ENCODE measurements at regions not wholly inside any gene's neighbourhood (a gene's known extent, or its start where the extent isn't known, plus 50 kb on each side); places are given as distances from the start of the nearest gene placed in this dataset.

DNA sequence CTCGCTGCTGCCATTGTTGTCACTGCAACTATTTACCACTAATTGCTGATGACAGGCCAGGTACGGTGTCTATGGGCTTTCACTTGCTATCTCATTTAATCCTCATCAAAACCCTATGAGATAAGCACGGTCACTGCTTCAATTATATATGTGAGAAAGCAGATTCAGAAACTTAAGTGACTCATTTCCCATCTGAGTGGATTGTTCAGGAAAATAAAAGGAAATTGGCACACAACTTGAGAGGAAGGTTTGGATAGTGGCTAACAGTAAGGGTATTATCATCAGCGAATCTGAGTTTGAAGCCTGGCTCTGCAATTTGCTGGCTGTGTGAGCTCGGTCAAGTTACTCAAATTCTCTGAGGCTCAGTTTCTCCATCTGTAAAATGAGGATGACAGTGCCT is 196.0 kb downstream of the KCNS3 start:
- Histone ChIP-seq H3F3A (replicated peaks; ENCODE audit: low read depth) (no peaks in the 10 kb centered on the region), H3K9me2 (ENCODE audit: insufficient read depth) (no peaks in the 10 kb centered on the region), H4K20me1 (replicated peaks; ENCODE audit: insufficient read depth) (no peaks in the 10 kb centered on the region), H2AFZ (no peak overlapping the region), H3K4me1 (ENCODE audit: insufficient read depth) (no peaks in the 10 kb centered on the region), H3K79me2 (replicated peaks; ENCODE audit: insufficient read depth) (no peaks in the 10 kb centered on the region), H3K27me3 (ENCODE audit: insufficient read depth) (no peaks in the 10 kb centered on the region), H3K27ac (ENCODE audit: low read depth) (no peak overlapping the region), H3K4me2 (no peak overlapping the region), H3K36me3 (ENCODE audit: insufficient read depth) (no peaks in the 10 kb centered on the region), H3K4me3 (no peak overlapping the region)
- no peak for TF ChIP-seq EZH2 (IDR thresholded peaks at IDR 0.05; ENCODE audit: low read depth, unreplicated experiment)
- no peak for TF ChIP-seq ZNF114 (CRISPR knock-in tag; IDR thresholded peaks at IDR 0.05)
- no peak for TF ChIP-seq POLR2AphosphoS5 (IDR thresholded peaks at IDR 0.05; ENCODE audit: low read depth)
- TF ChIP-seq ZNF331 (CRISPR knock-in tag; IDR thresholded peaks at IDR 0.05; ENCODE audit: low read depth), result no peak
- Mint-ChIP-seq H3K27me3 (ENCODE audit: insufficient read depth, low read depth, poor library complexity) (no peaks in the 10 kb centered on the region), H3K9me3 (no peaks in the 10 kb centered on the region), H3K4me3 (no peak overlapping the region), H3K27ac (no peak overlapping the region), H3K4me1 (no peaks in the 10 kb centered on the region), H3K36me3 (ENCODE audit: low read depth) (no peaks in the 10 kb centered on the region)
- ATAC-seq (no peak), DNase-seq (ENCODE audit: low spot score) (no peak)

DNA sequence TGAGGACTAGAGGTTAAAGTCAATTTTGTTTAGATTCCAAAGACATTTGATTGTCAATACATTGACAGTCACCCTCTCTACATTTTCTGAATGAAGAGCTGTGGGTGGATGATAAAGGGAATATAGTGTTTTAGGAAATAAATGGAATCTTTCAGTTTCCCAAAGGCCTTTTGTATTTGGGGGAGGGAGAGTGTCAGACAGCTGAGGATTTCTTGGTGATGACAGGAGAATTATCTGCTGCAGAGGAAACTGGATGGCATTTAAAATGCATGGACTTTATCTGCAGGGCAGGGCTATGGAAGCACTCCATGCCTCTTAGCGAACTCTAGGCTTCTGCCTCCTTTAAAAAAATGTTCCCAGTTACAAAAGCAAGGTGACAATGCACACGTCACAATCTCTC is 195.1 kb downstream of the KCNS3 start:
- H3K36me3 Mint-ChIP-seq (ENCODE audit: low read depth), result no peaks in the 10 kb centered on the region
- no peak overlapping the region for H3K4me2 ChIP-seq
- no peaks in the 10 kb centered on the region for H3K36me3 ChIP-seq (ENCODE audit: insufficient read depth)
- no peaks in the 10 kb centered on the region for H3K79me2 ChIP-seq (replicated peaks; ENCODE audit: insufficient read depth)
- H3K27me3 Mint-ChIP-seq (ENCODE audit: insufficient read depth, low read depth, poor library complexity), result no peaks in the 10 kb centered on the region
- no peaks in the 10 kb centered on the region for H3F3A ChIP-seq (replicated peaks; ENCODE audit: low read depth)
- DNase-seq (ENCODE audit: low spot score), result no peak
- H3K9me3 Mint-ChIP-seq, result no peaks in the 10 kb centered on the region
- no peaks in the 10 kb centered on the region for H3K9me2 ChIP-seq (ENCODE audit: insufficient read depth)
- H3K4me1 ChIP-seq (ENCODE audit: insufficient read depth), result no peaks in the 10 kb centered on the region
- no peak overlapping the region for H3K27ac Mint-ChIP-seq
- no peak overlapping the region for H3K4me3 Mint-ChIP-seq
- H4K20me1 ChIP-seq (replicated peaks; ENCODE audit: insufficient read depth), result no peaks in the 10 kb centered on the region
- no peak overlapping the region for H2AFZ ChIP-seq
- H3K27me3 ChIP-seq (ENCODE audit: insufficient read depth), result no peaks in the 10 kb centered on the region
- ATAC-seq, result no peak
- no peaks in the 10 kb centered on the region for H3K4me1 Mint-ChIP-seq
- no peak overlapping the region for H3K27ac ChIP-seq (ENCODE audit: low read depth)
- H3K4me3 ChIP-seq, result no peak overlapping the region
- TF ChIP-seq POLR2AphosphoS5 (IDR thresholded peaks at IDR 0.05; ENCODE audit: low read depth) (no peak), ZNF114 (CRISPR knock-in tag; IDR thresholded peaks at IDR 0.05) (no peak), JUNB (IDR thresholded peaks at IDR 0.05; ENCODE audit: unreplicated experiment) (no peak), EZH2phosphoT487 (IDR thresholded peaks at IDR 0.05; ENCODE audit: unreplicated experiment) (no peak), NANOG (IDR thresholded peaks at IDR 0.05; ENCODE audit: borderline replicate concordance) (no peak), ZNF331 (CRISPR knock-in tag; IDR thresholded peaks at IDR 0.05; ENCODE audit: low read depth) (no peak), STAT1 (IDR thresholded peaks at IDR 0.05; ENCODE audit: unreplicated experiment) (no peak), EZH2 (IDR thresholded peaks at IDR 0.05; ENCODE audit: low read depth, unreplicated experiment) (no peak), CREB1 (CRISPR knock-in tag; IDR thresholded peaks at IDR 0.05; ENCODE audit: low read depth) (no peak)
- TF ChIP-seq, protein P1, sequence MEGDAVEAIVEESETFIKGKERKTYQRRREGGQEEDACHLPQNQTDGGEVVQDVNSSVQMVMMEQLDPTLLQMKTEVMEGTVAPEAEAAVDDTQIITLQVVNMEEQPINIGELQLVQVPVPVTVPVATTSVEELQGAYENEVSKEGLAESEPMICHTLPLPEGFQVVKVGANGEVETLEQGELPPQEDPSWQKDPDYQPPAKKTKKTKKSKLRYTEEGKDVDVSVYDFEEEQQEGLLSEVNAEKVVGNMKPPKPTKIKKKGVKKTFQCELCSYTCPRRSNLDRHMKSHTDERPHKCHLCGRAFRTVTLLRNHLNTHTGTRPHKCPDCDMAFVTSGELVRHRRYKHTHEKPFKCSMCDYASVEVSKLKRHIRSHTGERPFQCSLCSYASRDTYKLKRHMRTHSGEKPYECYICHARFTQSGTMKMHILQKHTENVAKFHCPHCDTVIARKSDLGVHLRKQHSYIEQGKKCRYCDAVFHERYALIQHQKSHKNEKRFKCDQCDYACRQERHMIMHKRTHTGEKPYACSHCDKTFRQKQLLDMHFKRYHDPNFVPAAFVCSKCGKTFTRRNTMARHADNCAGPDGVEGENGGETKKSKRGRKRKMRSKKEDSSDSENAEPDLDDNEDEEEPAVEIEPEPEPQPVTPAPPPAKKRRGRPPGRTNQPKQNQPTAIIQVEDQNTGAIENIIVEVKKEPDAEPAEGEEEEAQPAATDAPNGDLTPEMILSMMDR (conservative IDR thresholded peaks at IDR 0.05; ENCODE audit: low read depth in 2 of 2), result no peak
- TF ChIP-seq, protein P2, sequence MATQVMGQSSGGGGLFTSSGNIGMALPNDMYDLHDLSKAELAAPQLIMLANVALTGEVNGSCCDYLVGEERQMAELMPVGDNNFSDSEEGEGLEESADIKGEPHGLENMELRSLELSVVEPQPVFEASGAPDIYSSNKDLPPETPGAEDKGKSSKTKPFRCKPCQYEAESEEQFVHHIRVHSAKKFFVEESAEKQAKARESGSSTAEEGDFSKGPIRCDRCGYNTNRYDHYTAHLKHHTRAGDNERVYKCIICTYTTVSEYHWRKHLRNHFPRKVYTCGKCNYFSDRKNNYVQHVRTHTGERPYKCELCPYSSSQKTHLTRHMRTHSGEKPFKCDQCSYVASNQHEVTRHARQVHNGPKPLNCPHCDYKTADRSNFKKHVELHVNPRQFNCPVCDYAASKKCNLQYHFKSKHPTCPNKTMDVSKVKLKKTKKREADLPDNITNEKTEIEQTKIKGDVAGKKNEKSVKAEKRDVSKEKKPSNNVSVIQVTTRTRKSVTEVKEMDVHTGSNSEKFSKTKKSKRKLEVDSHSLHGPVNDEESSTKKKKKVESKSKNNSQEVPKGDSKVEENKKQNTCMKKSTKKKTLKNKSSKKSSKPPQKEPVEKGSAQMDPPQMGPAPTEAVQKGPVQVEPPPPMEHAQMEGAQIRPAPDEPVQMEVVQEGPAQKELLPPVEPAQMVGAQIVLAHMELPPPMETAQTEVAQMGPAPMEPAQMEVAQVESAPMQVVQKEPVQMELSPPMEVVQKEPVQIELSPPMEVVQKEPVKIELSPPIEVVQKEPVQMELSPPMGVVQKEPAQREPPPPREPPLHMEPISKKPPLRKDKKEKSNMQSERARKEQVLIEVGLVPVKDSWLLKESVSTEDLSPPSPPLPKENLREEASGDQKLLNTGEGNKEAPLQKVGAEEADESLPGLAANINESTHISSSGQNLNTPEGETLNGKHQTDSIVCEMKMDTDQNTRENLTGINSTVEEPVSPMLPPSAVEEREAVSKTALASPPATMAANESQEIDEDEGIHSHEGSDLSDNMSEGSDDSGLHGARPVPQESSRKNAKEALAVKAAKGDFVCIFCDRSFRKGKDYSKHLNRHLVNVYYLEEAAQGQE (IDR thresholded peaks at IDR 0.05; ENCODE audit: unreplicated experiment), result no peak
- TF ChIP-seq, protein P3, sequence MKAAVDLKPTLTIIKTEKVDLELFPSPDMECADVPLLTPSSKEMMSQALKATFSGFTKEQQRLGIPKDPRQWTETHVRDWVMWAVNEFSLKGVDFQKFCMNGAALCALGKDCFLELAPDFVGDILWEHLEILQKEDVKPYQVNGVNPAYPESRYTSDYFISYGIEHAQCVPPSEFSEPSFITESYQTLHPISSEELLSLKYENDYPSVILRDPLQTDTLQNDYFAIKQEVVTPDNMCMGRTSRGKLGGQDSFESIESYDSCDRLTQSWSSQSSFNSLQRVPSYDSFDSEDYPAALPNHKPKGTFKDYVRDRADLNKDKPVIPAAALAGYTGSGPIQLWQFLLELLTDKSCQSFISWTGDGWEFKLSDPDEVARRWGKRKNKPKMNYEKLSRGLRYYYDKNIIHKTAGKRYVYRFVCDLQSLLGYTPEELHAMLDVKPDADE (IDR thresholded peaks at IDR 0.05), result no peak
